IMR-90 (cell line): ENCODE measurements at regions not wholly inside any gene's neighbourhood (a gene's known extent, or its start where the extent isn't known, plus 50 kb on each side); places are given as distances from the start of the nearest gene placed in this dataset.

ENCODE experiments used
- ATAC-seq: fragments of 200-7000 bp; cut with Tn5 transposase; 2 replicates; pipeline ENCODE4 v1.9.1; 2020; ENCODE audit warnings: low read depth, mild to moderate bottlenecking, moderate library complexity
- BruUV-seq: library from RNA; stranded (reverse); fragments of 400-500 nt; replicated peaks from 2 replicates; lab custom pipeline; 2021; lab: Mats Ljungman, UMichigan
- CTCF ChIA-PET: fragments of 300-600 bp; formaldehyde crosslinking; extraction: SDS; loops from one replicate; lab custom pipeline; 2021; ENCODE audit warnings: antibody characterized with exemption; lab: Yijun Ruan, JAX
- POLR2A ChIA-PET: fragments of 300-600 bp; sonication (Branson Sonifier 250); formaldehyde crosslinking; loops from one replicate; lab custom pipeline; 2022; ENCODE audit warnings: antibody characterized with exemption; ENCODE audit not compliant: unreplicated experiment; lab: Charles Lee
- DNase-seq: peaks from one replicate; pipeline ENCODE4 v3.0.0; 2013
- H2AFZ ChIP-seq: replicated peaks from 2 replicates; pipeline ENCODE3; 2013; ENCODE audit warnings: low read length, mild to moderate bottlenecking; ENCODE audit not compliant: poor library complexity
- H2AK5ac ChIP-seq: 2 replicates; pipeline ENCODE4 v1.6.1; 2013; ENCODE audit warnings: low read depth, low read length, inconsistent platforms
- H2AK9ac ChIP-seq: replicated peaks from 2 replicates; pipeline ENCODE3; 2013; ENCODE audit warnings: mild to moderate bottlenecking, low read depth, low read length, moderate library complexity; ENCODE audit not compliant: poor library complexity
- H2BK120ac ChIP-seq: 2 replicates; pipeline ENCODE4 v1.6.1; 2013; ENCODE audit warnings: low read depth, low read length, inconsistent platforms
- H2BK15ac ChIP-seq: 3 replicates; pipeline ENCODE4 v1.6.1; 2013; ENCODE audit warnings: low read depth, low read length, inconsistent platforms
- H2BK20ac ChIP-seq: 2 replicates; pipeline ENCODE4 v1.6.1; 2013; ENCODE audit warnings: low read depth, mild to moderate bottlenecking, inconsistent platforms, low read length, moderate library complexity
- H2BK5ac ChIP-seq: 2 replicates; pipeline ENCODE4 v1.6.1; 2013; ENCODE audit warnings: mild to moderate bottlenecking, low read depth, low read length, inconsistent platforms; ENCODE audit not compliant: poor library complexity, severe bottlenecking
- H3K14ac ChIP-seq: replicated peaks from 2 replicates; pipeline ENCODE4 v1.6.1; 2013; ENCODE audit warnings: low read depth, low read length, inconsistent platforms
- H3K18ac ChIP-seq: 2 replicates; pipeline ENCODE4 v1.6.1; 2013; ENCODE audit warnings: low read depth, low read length, control low read depth
- H3K23ac ChIP-seq: 2 replicates; pipeline ENCODE4 v1.6.1; 2013; ENCODE audit warnings: low read depth, low read length, inconsistent platforms
- H3K27ac ChIP-seq: 2 replicates; pipeline ENCODE4 v1.5.1; 2013; ENCODE audit warnings: mild to moderate bottlenecking, control low read depth, low read length; ENCODE audit not compliant: insufficient read depth
- H3K27me3 ChIP-seq: 2 replicates; pipeline ENCODE4 v1.6.1; 2013; ENCODE audit warnings: low read length; ENCODE audit not compliant: control insufficient read depth, insufficient read depth
- H3K36me3 ChIP-seq: 2 replicates; pipeline ENCODE4 v1.6.1; 2013; ENCODE audit warnings: low read length, mixed read lengths; ENCODE audit not compliant: control insufficient read depth, insufficient read depth
- H3K4ac ChIP-seq: 2 replicates; pipeline ENCODE4 v1.6.1; 2013; ENCODE audit warnings: low read depth, low read length, inconsistent platforms
- H3K4me1 ChIP-seq: 2 replicates; pipeline ENCODE4 v1.6.1; 2013; ENCODE audit warnings: low read length, mixed read lengths; ENCODE audit not compliant: control insufficient read depth, insufficient read depth
- H3K4me2 ChIP-seq: 2 replicates; pipeline ENCODE4 v1.6.1; 2013; ENCODE audit warnings: low read depth, mild to moderate bottlenecking, control low read depth, low read length, moderate library complexity
- H3K4me3 ChIP-seq: 2 replicates; pipeline ENCODE4 v1.5.1; 2013; ENCODE audit warnings: low read depth, mild to moderate bottlenecking, control low read depth, low read length, moderate library complexity; ENCODE audit not compliant: insufficient read depth
- H3K56ac ChIP-seq: 2 replicates; pipeline ENCODE4 v1.6.1; 2013; ENCODE audit warnings: low read length, inconsistent platforms; ENCODE audit not compliant: insufficient read depth; ENCODE audit errors: extremely low read depth
- H3K79me1 ChIP-seq, 2 experiments: 2 replicates each; pipeline ENCODE4 v1.6.1; 2013; ENCODE audit warnings: low read length in 2 of 2, inconsistent platforms in 1 of 2, low read depth in 1 of 2
- H3K9ac ChIP-seq: 2 replicates; pipeline ENCODE4 v1.6.1; 2013; ENCODE audit warnings: low read depth, low read length, control low read depth
- H3K9me1 ChIP-seq: 2 replicates; pipeline ENCODE4 v1.6.1; 2013; ENCODE audit warnings: low read length, inconsistent platforms; ENCODE audit not compliant: insufficient read depth
- H3K9me3 ChIP-seq: 2 replicates; pipeline ENCODE4 v1.6.1; 2013; ENCODE audit warnings: low read length; ENCODE audit not compliant: control insufficient read depth, insufficient read depth
- H4K20me1 ChIP-seq: 2 replicates; pipeline ENCODE4 v1.6.1; 2013; ENCODE audit warnings: low read length, inconsistent platforms; ENCODE audit not compliant: insufficient read depth
- H4K5ac ChIP-seq: 2 replicates; pipeline ENCODE4 v1.6.1; 2013; ENCODE audit warnings: mild to moderate bottlenecking, low read depth, low read length, control low read depth
- H4K8ac ChIP-seq, 2 experiments: 2 replicates each; pipeline ENCODE4 v1.6.1; 2013; ENCODE audit warnings: low read depth in 2 of 2, low read length in 2 of 2, control low read depth in 1 of 2, inconsistent platforms in 1 of 2
- H4K91ac ChIP-seq: 2 replicates; pipeline ENCODE4 v1.6.1; 2013; ENCODE audit warnings: low read depth, low read length, inconsistent platforms; ENCODE audit not compliant: insufficient read depth
- BHLHE40 ChIP-seq: fragments of 150-350 bp; IDR thresholded peaks from 2 replicates; pipeline ENCODE4 v1.6.1; 2016; ENCODE audit warnings: mild to moderate bottlenecking, low read depth, low read length
- CEBPB ChIP-seq: IDR thresholded peaks from 2 replicates; pipeline ENCODE4 v1.6.1; 2012; ENCODE audit warnings: low read depth, low read length, improper control_type of control experiment
- CHD1 ChIP-seq: IDR thresholded peaks from 2 replicates; pipeline ENCODE4 v1.6.1; 2012; ENCODE audit warnings: low read depth, low read length, improper control_type of control experiment
- FOS ChIP-seq: fragments of 150-350 bp; IDR thresholded peaks from 2 replicates; pipeline ENCODE4 v1.6.1; 2016; ENCODE audit warnings: low read depth, low read length
- MAFK ChIP-seq: IDR thresholded peaks from 2 replicates; pipeline ENCODE4 v1.6.1; 2012; ENCODE audit warnings: low read depth, low read length, improper control_type of control experiment
- MAZ ChIP-seq: IDR thresholded peaks from 2 replicates; pipeline ENCODE4 v1.6.1; 2012; ENCODE audit warnings: low read depth, mild to moderate bottlenecking, low read length, improper control_type of control experiment, moderate library complexity, borderline replicate concordance
- MXI1 ChIP-seq: IDR thresholded peaks from 2 replicates; pipeline ENCODE4 v1.6.1; 2012; ENCODE audit warnings: low read depth, mild to moderate bottlenecking, low read length, moderate library complexity, borderline replicate concordance
- NFE2L2 ChIP-seq: fragments of 150-350 bp; IDR thresholded peaks from 2 replicates; pipeline ENCODE4 v1.6.1; 2016; ENCODE audit warnings: low read depth, mild to moderate bottlenecking, low read length
- POLR2A ChIP-seq: IDR thresholded peaks from 2 replicates; pipeline ENCODE4 v1.6.1; 2012; ENCODE audit warnings: mild to moderate bottlenecking, low read depth, low read length
- RAD21 ChIP-seq: IDR thresholded peaks from 2 replicates; pipeline ENCODE4 v1.6.1; 2012; ENCODE audit warnings: low read length, improper control_type of control experiment
- RCOR1 ChIP-seq: IDR thresholded peaks from 2 replicates; pipeline ENCODE4 v1.6.1; 2012; ENCODE audit warnings: mild to moderate bottlenecking, low read length, improper control_type of control experiment; ENCODE audit not compliant: insufficient replicate concordance
- RFX5 ChIP-seq: IDR thresholded peaks from 2 replicates; pipeline ENCODE4 v1.8.0; 2012; ENCODE audit warnings: low read depth, mild to moderate bottlenecking, low read length, moderate library complexity
- SMC3 ChIP-seq: fragments of 150-350 bp; IDR thresholded peaks from 2 replicates; pipeline ENCODE4 v1.6.1; 2016; ENCODE audit warnings: low read depth, mild to moderate bottlenecking, antibody characterized with exemption, low read length, moderate library complexity
- dilution Hi-C: fragments of 300-500 bp; cut with HindIII; formaldehyde crosslinking; loops from one replicate; pipeline ENCODE4 v1.14.3; 2018; ENCODE audit warnings: low sequenced_read_pairs; ENCODE audit not compliant: unreplicated experiment
- in situ Hi-C: fragments of 300-500 bp; cut with MboI; formaldehyde crosslinking; loops from 3 replicates; pipeline ENCODE4 v1.14.3; 2019; ENCODE audit warnings: low sequenced_read_pairs, inconsistent platforms, mixed read lengths
- intact Hi-C: fragments of 100-400 bp; cut with micrococcal nuclease; formaldehyde crosslinking; loops from 2 replicates; pipeline ENCODE4 v1.10.0; 2022
- TF ChIP-seq, protein P1 (sequence below): fragments of 150-350 bp; IDR thresholded peaks from 2 replicates; pipeline ENCODE4 v1.6.1; 2016; ENCODE audit warnings: low read depth, mild to moderate bottlenecking, low read length, moderate library complexity, borderline replicate concordance
- TF ChIP-seq, protein P2 (sequence below): conservative IDR thresholded peaks from 2 replicates; pipeline ENCODE4 v1.5.1; 2012; ENCODE audit warnings: mild to moderate bottlenecking, low read depth, low read length, improper control_type of control experiment
- TF ChIP-seq, protein P3 (sequence below): fragments of 150-350 bp; IDR thresholded peaks from 2 replicates; pipeline ENCODE4 v1.6.1; 2017; ENCODE audit warnings: mild to moderate bottlenecking, antibody characterized with exemption, low read length, low read depth

DNA sequence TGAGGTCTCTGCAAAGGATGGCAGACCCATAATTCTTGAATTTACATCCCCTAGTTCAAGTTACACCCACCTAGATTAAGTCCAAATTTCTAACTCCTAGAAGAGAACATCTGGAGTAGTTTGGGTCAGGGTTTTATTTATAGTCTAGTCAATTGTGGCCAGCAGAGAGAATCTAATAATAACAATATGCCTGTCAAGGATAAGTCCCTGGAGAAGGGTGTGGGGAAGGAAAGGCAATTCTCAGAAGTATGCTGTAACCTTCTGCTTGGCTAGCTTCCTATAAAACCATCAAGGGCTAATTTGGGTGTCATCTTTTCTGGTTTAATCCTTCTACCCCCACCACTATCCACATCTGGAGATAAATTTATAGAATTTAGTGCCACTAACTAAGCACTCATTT is 52.8 kb upstream of the SEMA3E start:
- no peak overlapping the region for H3K14ac ChIP-seq
- H4K5ac ChIP-seq, result no peak overlapping the region
- H4K20me1 ChIP-seq, result no peaks in the 10 kb centered on the region
- intact Hi-C loops (no loop called here), dilution Hi-C loops (no loop called here), in situ Hi-C loops (no loop called here)
- no peak overlapping the region for H3K4ac ChIP-seq
- CTCF ChIA-PET, result no interaction called here
- H3K56ac ChIP-seq, result no peak overlapping the region
- no peaks in the 10 kb centered on the region for H3K4me1 ChIP-seq
- no peak overlapping the region for H3K4me2 ChIP-seq
- H2BK120ac ChIP-seq, result no peak overlapping the region
- H2AK5ac ChIP-seq, result no peak overlapping the region
- H3K27ac ChIP-seq, result no peak overlapping the region
- no peaks in the 10 kb centered on the region for H3K79me1 ChIP-seq
- H3K36me3 ChIP-seq, result no peaks in the 10 kb centered on the region
- no peak overlapping the region for H3K23ac ChIP-seq
- no peaks in the 10 kb centered on the region for H3K9me1 ChIP-seq
- POLR2A ChIA-PET, result no interaction called here
- BruUV-seq, result no TSS peak
- no peak for TF ChIP-seq CEBPB
- TF ChIP-seq RAD21, result no peak
- TF ChIP-seq SMC3, result no peak
- TF ChIP-seq, protein P1, sequence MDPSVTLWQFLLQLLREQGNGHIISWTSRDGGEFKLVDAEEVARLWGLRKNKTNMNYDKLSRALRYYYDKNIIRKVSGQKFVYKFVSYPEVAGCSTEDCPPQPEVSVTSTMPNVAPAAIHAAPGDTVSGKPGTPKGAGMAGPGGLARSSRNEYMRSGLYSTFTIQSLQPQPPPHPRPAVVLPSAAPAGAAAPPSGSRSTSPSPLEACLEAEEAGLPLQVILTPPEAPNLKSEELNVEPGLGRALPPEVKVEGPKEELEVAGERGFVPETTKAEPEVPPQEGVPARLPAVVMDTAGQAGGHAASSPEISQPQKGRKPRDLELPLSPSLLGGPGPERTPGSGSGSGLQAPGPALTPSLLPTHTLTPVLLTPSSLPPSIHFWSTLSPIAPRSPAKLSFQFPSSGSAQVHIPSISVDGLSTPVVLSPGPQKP, result no peak
- no peak for TF ChIP-seq BHLHE40
- TF ChIP-seq RCOR1, result no peak
- TF ChIP-seq MAZ, result no peak
- TF ChIP-seq, protein P2, sequence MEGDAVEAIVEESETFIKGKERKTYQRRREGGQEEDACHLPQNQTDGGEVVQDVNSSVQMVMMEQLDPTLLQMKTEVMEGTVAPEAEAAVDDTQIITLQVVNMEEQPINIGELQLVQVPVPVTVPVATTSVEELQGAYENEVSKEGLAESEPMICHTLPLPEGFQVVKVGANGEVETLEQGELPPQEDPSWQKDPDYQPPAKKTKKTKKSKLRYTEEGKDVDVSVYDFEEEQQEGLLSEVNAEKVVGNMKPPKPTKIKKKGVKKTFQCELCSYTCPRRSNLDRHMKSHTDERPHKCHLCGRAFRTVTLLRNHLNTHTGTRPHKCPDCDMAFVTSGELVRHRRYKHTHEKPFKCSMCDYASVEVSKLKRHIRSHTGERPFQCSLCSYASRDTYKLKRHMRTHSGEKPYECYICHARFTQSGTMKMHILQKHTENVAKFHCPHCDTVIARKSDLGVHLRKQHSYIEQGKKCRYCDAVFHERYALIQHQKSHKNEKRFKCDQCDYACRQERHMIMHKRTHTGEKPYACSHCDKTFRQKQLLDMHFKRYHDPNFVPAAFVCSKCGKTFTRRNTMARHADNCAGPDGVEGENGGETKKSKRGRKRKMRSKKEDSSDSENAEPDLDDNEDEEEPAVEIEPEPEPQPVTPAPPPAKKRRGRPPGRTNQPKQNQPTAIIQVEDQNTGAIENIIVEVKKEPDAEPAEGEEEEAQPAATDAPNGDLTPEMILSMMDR, result no peak
- no peak for TF ChIP-seq NFE2L2
- no peak for TF ChIP-seq POLR2A
- TF ChIP-seq FOS, result no peak
- no peak for TF ChIP-seq CHD1
- TF ChIP-seq, protein P3, sequence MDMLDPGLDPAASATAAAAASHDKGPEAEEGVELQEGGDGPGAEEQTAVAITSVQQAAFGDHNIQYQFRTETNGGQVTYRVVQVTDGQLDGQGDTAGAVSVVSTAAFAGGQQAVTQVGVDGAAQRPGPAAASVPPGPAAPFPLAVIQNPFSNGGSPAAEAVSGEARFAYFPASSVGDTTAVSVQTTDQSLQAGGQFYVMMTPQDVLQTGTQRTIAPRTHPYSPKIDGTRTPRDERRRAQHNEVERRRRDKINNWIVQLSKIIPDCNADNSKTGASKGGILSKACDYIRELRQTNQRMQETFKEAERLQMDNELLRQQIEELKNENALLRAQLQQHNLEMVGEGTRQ, result no peak
- no peak for TF ChIP-seq MXI1
- no peak for TF ChIP-seq RFX5
- no peak for TF ChIP-seq MAFK
- no peak overlapping the region for H2BK5ac ChIP-seq
- no peak overlapping the region for H3K4me3 ChIP-seq
- no peaks in the 10 kb centered on the region for H3K27me3 ChIP-seq
- no peak overlapping the region for H2BK20ac ChIP-seq
- no peaks in the 10 kb centered on the region for H3K9me3 ChIP-seq
- ATAC-seq (no peak), DNase-seq (no peak)
- no peak overlapping the region for H2AK9ac ChIP-seq
- no peak overlapping the region for H4K91ac ChIP-seq
- H3K18ac ChIP-seq, result no peak overlapping the region
- H2AFZ ChIP-seq, result no peak overlapping the region
- H4K8ac ChIP-seq, result no peak overlapping the region
- H3K9ac ChIP-seq, result no peak overlapping the region
- H2BK15ac ChIP-seq, result no peak overlapping the region
